ENCODE measurements at regions not wholly inside any gene's neighbourhood (a gene's known extent, or its start where the extent isn't known, plus 50 kb on each side); places are given as distances from the start of the nearest gene placed in this dataset.

- TF ChIP-seq CTCF (conservative IDR thresholded peaks at IDR 0.05; ENCODE audit: low read depth, low read length) (no peak), EZH2 (IDR thresholded peaks at IDR 0.05; ENCODE audit: borderline replicate concordance, low read depth, low read length, poor library complexity, severe bottlenecking) (no peak)
Measured at GRCh38 chr7:69193061-69193460, 405.2 kb upstream of the AUTS2 start.

Measured in A673 (cell line).